ENCODE measurements at regions not wholly inside any gene's neighbourhood (a gene's known extent, or its start where the extent isn't known, plus 50 kb on each side); places are given as distances from the start of the nearest gene placed in this dataset.

GRCh38 chr6:15912505-15913400 lies 216.1 kb upstream of the MYLIP start:
- TF ChIP-seq CTCF (IDR thresholded peaks at IDR 0.05), result no peak
- TF ChIP-seq POLR2A (IDR thresholded peaks at IDR 0.05), result no peak

All from body of pancreas (tissue), 4 donors.